IMR-90 (cell line): ENCODE measurements at regions not wholly inside any gene's neighbourhood (a gene's known extent, or its start where the extent isn't known, plus 50 kb on each side); places are given as distances from the start of the nearest gene placed in this dataset.

Experiments
- ATAC-seq: fragments of 200-7000 bp; cut with Tn5 transposase; 2 replicates; pipeline ENCODE4 v1.9.1; 2020; ENCODE audit warnings: low read depth, mild to moderate bottlenecking, moderate library complexity
- BruUV-seq: library from RNA; stranded (reverse); fragments of 400-500 nt; replicated peaks from 2 replicates; lab custom pipeline; 2021; lab: Mats Ljungman, UMichigan
- CTCF ChIA-PET: fragments of 300-600 bp; formaldehyde crosslinking; extraction: SDS; loops from one replicate; lab custom pipeline; 2021; ENCODE audit warnings: antibody characterized with exemption; lab: Yijun Ruan, JAX
- POLR2A ChIA-PET: fragments of 300-600 bp; sonication (Branson Sonifier 250); formaldehyde crosslinking; loops from one replicate; lab custom pipeline; 2022; ENCODE audit warnings: antibody characterized with exemption; ENCODE audit not compliant: unreplicated experiment; lab: Charles Lee
- DNase-seq: peaks from one replicate; pipeline ENCODE4 v3.0.0; 2013
- H2AFZ ChIP-seq: replicated peaks from 2 replicates; pipeline ENCODE3; 2013; ENCODE audit warnings: low read length, mild to moderate bottlenecking; ENCODE audit not compliant: poor library complexity
- H2AK5ac ChIP-seq: 2 replicates; pipeline ENCODE4 v1.6.1; 2013; ENCODE audit warnings: low read depth, low read length, inconsistent platforms
- H2AK9ac ChIP-seq: replicated peaks from 2 replicates; pipeline ENCODE3; 2013; ENCODE audit warnings: mild to moderate bottlenecking, low read depth, low read length, moderate library complexity; ENCODE audit not compliant: poor library complexity
- H2BK120ac ChIP-seq: 2 replicates; pipeline ENCODE4 v1.6.1; 2013; ENCODE audit warnings: low read depth, low read length, inconsistent platforms
- H2BK15ac ChIP-seq: 3 replicates; pipeline ENCODE4 v1.6.1; 2013; ENCODE audit warnings: low read depth, low read length, inconsistent platforms
- H2BK20ac ChIP-seq: 2 replicates; pipeline ENCODE4 v1.6.1; 2013; ENCODE audit warnings: low read depth, mild to moderate bottlenecking, inconsistent platforms, low read length, moderate library complexity
- H2BK5ac ChIP-seq: 2 replicates; pipeline ENCODE4 v1.6.1; 2013; ENCODE audit warnings: mild to moderate bottlenecking, low read depth, low read length, inconsistent platforms; ENCODE audit not compliant: poor library complexity, severe bottlenecking
- H3K14ac ChIP-seq: replicated peaks from 2 replicates; pipeline ENCODE4 v1.6.1; 2013; ENCODE audit warnings: low read depth, low read length, inconsistent platforms
- H3K18ac ChIP-seq: 2 replicates; pipeline ENCODE4 v1.6.1; 2013; ENCODE audit warnings: low read depth, low read length, control low read depth
- H3K23ac ChIP-seq: 2 replicates; pipeline ENCODE4 v1.6.1; 2013; ENCODE audit warnings: low read depth, low read length, inconsistent platforms
- H3K27ac ChIP-seq: 2 replicates; pipeline ENCODE4 v1.5.1; 2013; ENCODE audit warnings: mild to moderate bottlenecking, control low read depth, low read length; ENCODE audit not compliant: insufficient read depth
- H3K27me3 ChIP-seq: 2 replicates; pipeline ENCODE4 v1.6.1; 2013; ENCODE audit warnings: low read length; ENCODE audit not compliant: control insufficient read depth, insufficient read depth
- H3K36me3 ChIP-seq: 2 replicates; pipeline ENCODE4 v1.6.1; 2013; ENCODE audit warnings: low read length, mixed read lengths; ENCODE audit not compliant: control insufficient read depth, insufficient read depth
- H3K4ac ChIP-seq: 2 replicates; pipeline ENCODE4 v1.6.1; 2013; ENCODE audit warnings: low read depth, low read length, inconsistent platforms
- H3K4me1 ChIP-seq: 2 replicates; pipeline ENCODE4 v1.6.1; 2013; ENCODE audit warnings: low read length, mixed read lengths; ENCODE audit not compliant: control insufficient read depth, insufficient read depth
- H3K4me2 ChIP-seq: 2 replicates; pipeline ENCODE4 v1.6.1; 2013; ENCODE audit warnings: low read depth, mild to moderate bottlenecking, control low read depth, low read length, moderate library complexity
- H3K4me3 ChIP-seq: 2 replicates; pipeline ENCODE4 v1.5.1; 2013; ENCODE audit warnings: low read depth, mild to moderate bottlenecking, control low read depth, low read length, moderate library complexity; ENCODE audit not compliant: insufficient read depth
- H3K56ac ChIP-seq: 2 replicates; pipeline ENCODE4 v1.6.1; 2013; ENCODE audit warnings: low read length, inconsistent platforms; ENCODE audit not compliant: insufficient read depth; ENCODE audit errors: extremely low read depth
- H3K79me1 ChIP-seq, 2 experiments: 2 replicates each; pipeline ENCODE4 v1.6.1; 2013; ENCODE audit warnings: low read length in 2 of 2, inconsistent platforms in 1 of 2, low read depth in 1 of 2
- H3K9ac ChIP-seq: 2 replicates; pipeline ENCODE4 v1.6.1; 2013; ENCODE audit warnings: low read depth, low read length, control low read depth
- H3K9me1 ChIP-seq: 2 replicates; pipeline ENCODE4 v1.6.1; 2013; ENCODE audit warnings: low read length, inconsistent platforms; ENCODE audit not compliant: insufficient read depth
- H3K9me3 ChIP-seq: 2 replicates; pipeline ENCODE4 v1.6.1; 2013; ENCODE audit warnings: low read length; ENCODE audit not compliant: control insufficient read depth, insufficient read depth
- H4K20me1 ChIP-seq: 2 replicates; pipeline ENCODE4 v1.6.1; 2013; ENCODE audit warnings: low read length, inconsistent platforms; ENCODE audit not compliant: insufficient read depth
- H4K5ac ChIP-seq: 2 replicates; pipeline ENCODE4 v1.6.1; 2013; ENCODE audit warnings: mild to moderate bottlenecking, low read depth, low read length, control low read depth
- H4K8ac ChIP-seq, 2 experiments: 2 replicates each; pipeline ENCODE4 v1.6.1; 2013; ENCODE audit warnings: low read depth in 2 of 2, low read length in 2 of 2, control low read depth in 1 of 2, inconsistent platforms in 1 of 2
- H4K91ac ChIP-seq: 2 replicates; pipeline ENCODE4 v1.6.1; 2013; ENCODE audit warnings: low read depth, low read length, inconsistent platforms; ENCODE audit not compliant: insufficient read depth
- CEBPB ChIP-seq: IDR thresholded peaks from 2 replicates; pipeline ENCODE4 v1.6.1; 2012; ENCODE audit warnings: low read depth, low read length, improper control_type of control experiment
- MAZ ChIP-seq: IDR thresholded peaks from 2 replicates; pipeline ENCODE4 v1.6.1; 2012; ENCODE audit warnings: low read depth, mild to moderate bottlenecking, low read length, improper control_type of control experiment, moderate library complexity, borderline replicate concordance
- RCOR1 ChIP-seq: IDR thresholded peaks from 2 replicates; pipeline ENCODE4 v1.6.1; 2012; ENCODE audit warnings: mild to moderate bottlenecking, low read length, improper control_type of control experiment; ENCODE audit not compliant: insufficient replicate concordance
- RFX5 ChIP-seq: IDR thresholded peaks from 2 replicates; pipeline ENCODE4 v1.8.0; 2012; ENCODE audit warnings: low read depth, mild to moderate bottlenecking, low read length, moderate library complexity
- SMC3 ChIP-seq: fragments of 150-350 bp; IDR thresholded peaks from 2 replicates; pipeline ENCODE4 v1.6.1; 2016; ENCODE audit warnings: low read depth, mild to moderate bottlenecking, antibody characterized with exemption, low read length, moderate library complexity
- dilution Hi-C: fragments of 300-500 bp; cut with HindIII; formaldehyde crosslinking; loops from one replicate; pipeline ENCODE4 v1.14.3; 2018; ENCODE audit warnings: low sequenced_read_pairs; ENCODE audit not compliant: unreplicated experiment
- in situ Hi-C: fragments of 300-500 bp; cut with MboI; formaldehyde crosslinking; loops from 3 replicates; pipeline ENCODE4 v1.14.3; 2019; ENCODE audit warnings: low sequenced_read_pairs, inconsistent platforms, mixed read lengths
- intact Hi-C: fragments of 100-400 bp; cut with micrococcal nuclease; formaldehyde crosslinking; loops from 2 replicates; pipeline ENCODE4 v1.10.0; 2022
- TF ChIP-seq, protein P1 (sequence below): fragments of 150-350 bp; IDR thresholded peaks from 2 replicates; pipeline ENCODE4 v1.6.1; 2016; ENCODE audit warnings: low read depth, mild to moderate bottlenecking, low read length, moderate library complexity, borderline replicate concordance

DNA sequence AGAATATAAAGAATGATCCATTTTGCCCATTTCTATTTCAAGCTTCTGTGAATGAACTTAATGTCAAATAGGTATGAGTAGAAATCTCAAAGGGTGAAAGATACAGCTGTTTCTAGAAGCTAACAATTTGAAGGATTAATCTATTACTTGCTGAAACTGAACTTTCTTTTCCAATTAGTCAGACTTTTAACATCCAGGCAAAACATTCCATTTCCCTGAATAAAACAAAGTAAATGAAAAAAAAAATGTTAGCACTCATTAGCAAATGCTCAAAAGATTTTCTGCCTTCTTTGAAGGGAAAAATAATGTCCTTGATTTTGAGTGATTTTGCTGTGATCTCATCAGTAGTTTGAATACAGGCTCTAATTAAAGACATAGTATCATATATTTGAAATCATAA, 447.6 kb upstream of the PRMT6 start:
- Histone ChIP-seq H3K23ac (no peak overlapping the region), H3K36me3 (no peaks in the 10 kb centered on the region), H2BK15ac (no peak overlapping the region), H3K4me2 (no peak overlapping the region), H2BK120ac (no peak overlapping the region), H3K9ac (no peak overlapping the region), H2BK20ac (no peak overlapping the region), H3K14ac (no peak overlapping the region), H3K4me3 (no peak overlapping the region), H3K27me3 (no peaks in the 10 kb centered on the region), H2AFZ (no peak overlapping the region), H3K56ac (no peak overlapping the region), H2BK5ac (no peak overlapping the region), H4K91ac (no peak overlapping the region), H4K8ac (no peak overlapping the region), H3K79me1 (no peaks in the 10 kb centered on the region), H3K27ac (no peak overlapping the region), H4K20me1 (no peaks in the 10 kb centered on the region), H3K4ac (no peak overlapping the region), H4K5ac (no peak overlapping the region), H2AK9ac (no peak overlapping the region), H3K4me1 (no peaks in the 10 kb centered on the region), H2AK5ac (no peak overlapping the region), H3K9me1 (no peaks in the 10 kb centered on the region), H3K18ac (no peak overlapping the region), H3K9me3 (no peaks in the 10 kb centered on the region)
- in situ Hi-C loops (no loop called here), intact Hi-C loops (no loop called here), dilution Hi-C loops (no loop called here)
- CTCF ChIA-PET = no interaction called here
- POLR2A ChIA-PET = no interaction called here
- TF ChIP-seq RFX5 (no peak), RCOR1 (no peak), CEBPB (no peak), SMC3 (no peak), MAZ (no peak)
- TF ChIP-seq, protein P1, sequence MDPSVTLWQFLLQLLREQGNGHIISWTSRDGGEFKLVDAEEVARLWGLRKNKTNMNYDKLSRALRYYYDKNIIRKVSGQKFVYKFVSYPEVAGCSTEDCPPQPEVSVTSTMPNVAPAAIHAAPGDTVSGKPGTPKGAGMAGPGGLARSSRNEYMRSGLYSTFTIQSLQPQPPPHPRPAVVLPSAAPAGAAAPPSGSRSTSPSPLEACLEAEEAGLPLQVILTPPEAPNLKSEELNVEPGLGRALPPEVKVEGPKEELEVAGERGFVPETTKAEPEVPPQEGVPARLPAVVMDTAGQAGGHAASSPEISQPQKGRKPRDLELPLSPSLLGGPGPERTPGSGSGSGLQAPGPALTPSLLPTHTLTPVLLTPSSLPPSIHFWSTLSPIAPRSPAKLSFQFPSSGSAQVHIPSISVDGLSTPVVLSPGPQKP = no peak
- DNase-seq (no peak), ATAC-seq (no peak)
- BruUV-seq = no TSS peak
